ENCODE measurements at regions not wholly inside any gene's neighbourhood (a gene's known extent, or its start where the extent isn't known, plus 50 kb on each side); places are given as distances from the start of the nearest gene placed in this dataset.

- Histone ChIP-seq H3K27me3 (ENCODE audit: control insufficient read depth in 2 of 2, insufficient read depth in 2 of 2, low read length in 2 of 2) (no peaks in the 10 kb centered on the region), H2AFZ (ENCODE audit: low read depth, low read length) (no peak overlapping the region), H3K9me3 (replicated peaks; ENCODE audit: control insufficient read depth, insufficient read depth, low read depth, low read length) (no peaks in the 10 kb centered on the region), H4K20me1 (replicated peaks; ENCODE audit: control insufficient read depth, insufficient read depth, low read length) (no peaks in the 10 kb centered on the region), H3K79me2 (ENCODE audit: control insufficient read depth, insufficient read depth, low read length) (no peaks in the 10 kb centered on the region), H3K27ac (ENCODE audit: extremely low read depth, low read depth, low read length) (no peak overlapping the region), H3K36me3 (ENCODE audit: control insufficient read depth, insufficient read depth, low read length) (no peaks in the 10 kb centered on the region), H3K4me2 (ENCODE audit: insufficient read depth, low read length) (no peak overlapping the region), H3K4me3 (no peak overlapping the region), H3K9ac (ENCODE audit: insufficient read depth in 1 of 2, low read depth in 2 of 2, low read length in 2 of 2) (no peak overlapping the region), H3K4me1 (replicated peaks in 1 of 2; ENCODE audit: control insufficient read depth in 2 of 2, insufficient read depth in 2 of 2, low read length in 2 of 2) (no peaks in the 10 kb centered on the region), H3K9me1 (ENCODE audit: control insufficient read depth, insufficient read depth, low read length) (no peaks in the 10 kb centered on the region)
- FAIRE-seq (no peak), DNase-seq (ENCODE audit: extremely low read depth in 1 of 4, low spot score in 3 of 4) (no peak), ATAC-seq (no peak)
- 0% methylated on average over 1 of the region's 1 CpG for WGBS (ENCODE audit: insufficient coverage, low coverage, missing lambda C conversion rate)
- in situ Hi-C loops (cut with MboI) = no loop called here
- BruUV-seq (replicated peaks) = no TSS peak
- intact Hi-C loops (cut with micrococcal nuclease) = no loop called here
- ChIA-PET CTCF (ENCODE audit: low intra/inter-chr PET ratio) (no interaction called here), POLR2A (interaction anchor here (0.7 kb wide), 1 partner anchor 91 kb away, joined by 3 read pairs; no protein-coding TSS in a partner anchor)
- no peak for TF ChIP-seq CHD7 (IDR thresholded peaks at IDR 0.05; ENCODE audit: low read depth, low read length)
- TF ChIP-seq SRSF1 (IDR thresholded peaks at IDR 0.05; ENCODE audit: low read depth, low read length) = no peak
- no peak for TF ChIP-seq ZBTB7A (IDR thresholded peaks at IDR 0.05; ENCODE audit: borderline replicate concordance, control insufficient read depth, low read depth, low read length)
- no peak for TF ChIP-seq HCFC1 (IDR thresholded peaks at IDR 0.05; ENCODE audit: low read depth, low read length)
- no peak for TF ChIP-seq ZBTB17 (CRISPR knock-in tag; IDR thresholded peaks at IDR 0.05)
- TF ChIP-seq ZNF77 (CRISPR knock-in tag; IDR thresholded peaks at IDR 0.05) = no peak
- no peak for TF ChIP-seq RB1 (IDR thresholded peaks at IDR 0.05; ENCODE audit: low read depth)
These were observed 460.4 kb downstream of the MBD2 start for GRCh38 chr18:53764086-53764485.

Measured in K562 (cell line).